Upper lobe of right lung (tissue), 1 donor: ENCODE measurements at regions not wholly inside any gene's neighbourhood (a gene's known extent, or its start where the extent isn't known, plus 50 kb on each side); places are given as distances from the start of the nearest gene placed in this dataset.

Experiments
- ATAC-seq: fragments of 200-7000 bp; cut with Tn5 transposase; one replicate; pipeline ENCODE4 v1.9.1; 2020; ENCODE audit warnings: mild to moderate bottlenecking, moderate library complexity
- DNase-seq: peaks from one replicate; pipeline ENCODE4 v3.0.0-alpha.2; 2020
- H3K27ac ChIP-seq: fragments of 200-600 bp; one replicate; pipeline ENCODE4 v1.8.0; 2022
- H3K27me3 ChIP-seq: fragments of 200-600 bp; one replicate; pipeline ENCODE4 v1.8.0; 2022; ENCODE audit warnings: mild to moderate bottlenecking
- H3K36me3 ChIP-seq: fragments of 200-600 bp; one replicate; pipeline ENCODE4 v1.8.0; 2022
- H3K4me1 ChIP-seq: fragments of 200-600 bp; one replicate; pipeline ENCODE4 v1.8.0; 2022
- H3K4me3 ChIP-seq: fragments of 200-600 bp; one replicate; pipeline ENCODE4 v1.8.0; 2022; ENCODE audit warnings: mild to moderate bottlenecking
- H3K9me3 ChIP-seq: fragments of 200-600 bp; one replicate; pipeline ENCODE4 v1.8.0; 2022
- CTCF ChIP-seq: fragments of 200-600 bp; IDR thresholded peaks from one replicate; pipeline ENCODE4 v1.8.0; 2022; ENCODE audit warnings: antibody characterized with exemption
- intact Hi-C: fragments of 100-400 bp; cut with DNase I; formaldehyde crosslinking; loops from one replicate; pipeline ENCODE4 v1.11.0; 2022
- donor health status: DM: no; HTN: yes; CAD: no; lungs with severe emphysema.

GRCh38 chr1:87274851-87275250 is 53.8 kb upstream of the LMO4 start:
- no peak for TF ChIP-seq CTCF
- intact Hi-C loops = no loop called here
- no peak for ATAC-seq
- Histone ChIP-seq H3K9me3 (no peaks in the 10 kb centered on the region), H3K27ac (no peak overlapping the region), H3K27me3 (no peaks in the 10 kb centered on the region), H3K4me1 (no peaks in the 10 kb centered on the region), H3K4me3 (no peak overlapping the region), H3K36me3 (no peaks in the 10 kb centered on the region)
- DNase-seq = no peak

- H3K36me3 ChIP-seq = no peaks in the 10 kb centered on the region
- no peaks in the 10 kb centered on the region for H3K27me3 ChIP-seq
- ATAC-seq (no peak), DNase-seq (no peak)
- H3K27ac ChIP-seq = no peak overlapping the region
- no peak for TF ChIP-seq CTCF
- intact Hi-C loops = no loop called here
- H3K4me3 ChIP-seq = no peak overlapping the region
- H3K9me3 ChIP-seq = no peaks in the 10 kb centered on the region
- no peaks in the 10 kb centered on the region for H3K4me1 ChIP-seq
These were observed 49.7 kb upstream of the LMO4 start for GRCh38 chr1:87278825-87279535.
